Activated CD4-positive, alpha-beta T cell treated with anti-CD3 and anti-CD28 coated beads, Interleukin-2, amount 50 U/mL, for 1 hour (primary cell): ENCODE measurements at regions not wholly inside any gene's neighbourhood (a gene's known extent, or its start where the extent isn't known, plus 50 kb on each side); places are given as distances from the start of the nearest gene placed in this dataset.

Source experiments
- DNase-seq: peaks from one replicate; pipeline ENCODE4 v3.0.0-alpha.2; 2020

GRCh38 chrX:120692319-120692718 is 62.5 kb upstream of the C1GALT1C1 start:
- DNase-seq, result no peak

GRCh38 chrX:120690941-120691340 is 61.1 kb upstream of the C1GALT1C1 start:
- DNase-seq, result no peak

GRCh38 chrX:120690344-120690743 is 60.5 kb upstream of the C1GALT1C1 start:
- no peak for DNase-seq

- DNase-seq, result no peak
These were observed 50.2 kb upstream of the C1GALT1C1 start for GRCh38 chrX:120680090-120680489.
